GM19043 (cell line): ENCODE measurements at regions not wholly inside any gene's neighbourhood (a gene's known extent, or its start where the extent isn't known, plus 50 kb on each side); places are given as distances from the start of the nearest gene placed in this dataset.

Experiments
- ATAC-seq: cut with Tn5 transposase; IDR thresholded peaks from one replicate; pipeline ENCODE4 v1.9.1; 2021; ENCODE audit warnings: low read depth; ENCODE audit not compliant: unreplicated experiment

- no peak for ATAC-seq
Measured at GRCh38 chr3:34687671-34688070, 889.2 kb downstream of the PDCD6IP start.

GRCh38 chr3:34696831-34697230 lies 898.4 kb downstream of the PDCD6IP start:
- ATAC-seq = no peak

GRCh38 chr3:34703053-34703452 lies 904.6 kb downstream of the PDCD6IP start:
- no peak for ATAC-seq

- no peak for ATAC-seq
Measured at GRCh38 chr3:34724916-34725499, 914.3 kb upstream of the ARPP21 start.

- no peak for ATAC-seq
Measured at GRCh38 chr3:34725774-34726173, 913.6 kb upstream of the ARPP21 start.

GRCh38 chr3:34727700-34728099 lies 911.6 kb upstream of the ARPP21 start:
- no peak for ATAC-seq

GRCh38 chr3:34742151-34742550 lies 897.2 kb upstream of the ARPP21 start:
- no peak for ATAC-seq

GRCh38 chr3:34758630-34759261 lies 880.6 kb upstream of the ARPP21 start:
- ATAC-seq = no peak

- no peak for ATAC-seq
Measured at GRCh38 chr3:34777386-34777785, 861.9 kb upstream of the ARPP21 start.

- no peak for ATAC-seq
Measured at GRCh38 chr3:34779092-34779491, 860.2 kb upstream of the ARPP21 start.

GRCh38 chr3:34780294-34780693 lies 859.0 kb upstream of the ARPP21 start:
- no peak for ATAC-seq

GRCh38 chr3:34780973-34781372 lies 858.4 kb upstream of the ARPP21 start:
- no peak for ATAC-seq

- ATAC-seq = no peak
Measured at GRCh38 chr3:34782871-34783270, 856.5 kb upstream of the ARPP21 start.

- ATAC-seq = no peak
Measured at GRCh38 chr3:34783876-34784275, 855.4 kb upstream of the ARPP21 start.

GRCh38 chr3:34793057-34793456 lies 846.3 kb upstream of the ARPP21 start:
- no peak for ATAC-seq

GRCh38 chr3:34807611-34808010 lies 831.7 kb upstream of the ARPP21 start:
- ATAC-seq = no peak

GRCh38 chr3:34808287-34808686 lies 831.0 kb upstream of the ARPP21 start:
- ATAC-seq = no peak

GRCh38 chr3:34828847-34829246 lies 810.5 kb upstream of the ARPP21 start:
- ATAC-seq = no peak

- no peak for ATAC-seq
Measured at GRCh38 chr3:34832865-34833508, 806.3 kb upstream of the ARPP21 start.

GRCh38 chr3:34837848-34838741 lies 801.2 kb upstream of the ARPP21 start:
- ATAC-seq = no peak
